Parathyroid adenoma (tissue), 2 donors: ENCODE measurements at regions not wholly inside any gene's neighbourhood (a gene's known extent, or its start where the extent isn't known, plus 50 kb on each side); places are given as distances from the start of the nearest gene placed in this dataset.

ENCODE experiments used
- H2AFZ ChIP-seq: fragments of 300-600 bp; sonication (generic); one replicate; pipeline ENCODE4 v1.7.0; 2017; ENCODE audit warnings: antibody characterized with exemption, mild to moderate bottlenecking
- H3K27ac ChIP-seq: fragments of 300-600 bp; sonication (generic); one replicate; pipeline ENCODE4 v1.7.0; 2017
- H3K27me3 ChIP-seq: fragments of 300-600 bp; sonication (generic); one replicate; pipeline ENCODE4 v1.7.0; 2017; ENCODE audit warnings: low read length; ENCODE audit not compliant: control insufficient read depth, insufficient read depth
- H3K36me3 ChIP-seq: fragments of 300-600 bp; sonication (generic); one replicate; pipeline ENCODE4 v1.7.0; 2017; ENCODE audit warnings: low read length; ENCODE audit not compliant: control insufficient read depth, insufficient read depth
- H3K4me1 ChIP-seq: fragments of 300-600 bp; sonication (generic); one replicate; pipeline ENCODE4 v1.7.0; 2017; ENCODE audit warnings: control low read depth
- H3K4me2 ChIP-seq: fragments of 300-600 bp; sonication (generic); one replicate; pipeline ENCODE4 v1.7.0; 2017; ENCODE audit warnings: low read length
- H3K4me3 ChIP-seq: fragments of 300-600 bp; sonication (generic); one replicate; pipeline ENCODE4 v1.7.0; 2017; ENCODE audit warnings: low read depth, low read length
- H3K79me2 ChIP-seq: fragments of 300-600 bp; sonication (generic); one replicate; pipeline ENCODE4 v1.7.0; 2017; ENCODE audit warnings: control low read depth
- H3K9ac ChIP-seq: fragments of 300-600 bp; sonication (generic); one replicate; pipeline ENCODE4 v1.7.0; 2017; ENCODE audit warnings: mild to moderate bottlenecking
- H3K9me3 ChIP-seq: fragments of 300-600 bp; sonication (generic); one replicate; pipeline ENCODE4 v1.7.0; 2017; ENCODE audit warnings: low read length; ENCODE audit not compliant: control insufficient read depth
- TF ChIP-seq, protein P1 (sequence below): fragments of 300-600 bp; sonication (generic); IDR thresholded peaks from one replicate; pipeline ENCODE4 v1.7.0; 2017; ENCODE audit warnings: antibody characterized with exemption, mild to moderate bottlenecking
- donor health status: primary hyperparathyroidism.

DNA sequence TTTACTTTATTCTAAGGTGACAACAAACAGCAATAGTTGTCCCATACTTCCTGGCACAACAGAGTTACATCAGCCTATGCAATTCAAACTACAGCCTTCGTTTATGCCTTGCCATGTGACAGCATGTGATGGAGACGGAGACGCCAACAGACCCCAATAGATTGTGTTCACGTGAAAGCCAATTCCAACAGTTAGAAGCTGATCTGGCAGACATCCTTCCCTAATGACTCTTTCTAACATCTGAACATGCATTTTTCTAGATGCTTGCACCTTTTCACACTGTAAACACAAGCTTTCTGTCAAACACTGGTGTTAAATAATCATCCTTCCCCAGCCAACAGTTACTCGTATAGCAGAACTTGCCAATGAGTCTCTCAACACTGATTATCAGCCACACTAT lies 694.4 kb upstream of the ALCAM start:
- Histone ChIP-seq H3K36me3 (no peaks in the 10 kb centered on the region), H3K27ac (no peak overlapping the region), H3K4me1 (no peaks in the 10 kb centered on the region), H3K9ac (no peak overlapping the region), H3K4me3 (no peak overlapping the region), H2AFZ (peak overlapping the region; percentile 22), H3K27me3 (no peaks in the 10 kb centered on the region), H3K9me3 (no peaks in the 10 kb centered on the region), H3K79me2 (no peaks in the 10 kb centered on the region), H3K4me2 (no peak overlapping the region)
- TF ChIP-seq, protein P1, sequence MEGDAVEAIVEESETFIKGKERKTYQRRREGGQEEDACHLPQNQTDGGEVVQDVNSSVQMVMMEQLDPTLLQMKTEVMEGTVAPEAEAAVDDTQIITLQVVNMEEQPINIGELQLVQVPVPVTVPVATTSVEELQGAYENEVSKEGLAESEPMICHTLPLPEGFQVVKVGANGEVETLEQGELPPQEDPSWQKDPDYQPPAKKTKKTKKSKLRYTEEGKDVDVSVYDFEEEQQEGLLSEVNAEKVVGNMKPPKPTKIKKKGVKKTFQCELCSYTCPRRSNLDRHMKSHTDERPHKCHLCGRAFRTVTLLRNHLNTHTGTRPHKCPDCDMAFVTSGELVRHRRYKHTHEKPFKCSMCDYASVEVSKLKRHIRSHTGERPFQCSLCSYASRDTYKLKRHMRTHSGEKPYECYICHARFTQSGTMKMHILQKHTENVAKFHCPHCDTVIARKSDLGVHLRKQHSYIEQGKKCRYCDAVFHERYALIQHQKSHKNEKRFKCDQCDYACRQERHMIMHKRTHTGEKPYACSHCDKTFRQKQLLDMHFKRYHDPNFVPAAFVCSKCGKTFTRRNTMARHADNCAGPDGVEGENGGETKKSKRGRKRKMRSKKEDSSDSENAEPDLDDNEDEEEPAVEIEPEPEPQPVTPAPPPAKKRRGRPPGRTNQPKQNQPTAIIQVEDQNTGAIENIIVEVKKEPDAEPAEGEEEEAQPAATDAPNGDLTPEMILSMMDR: no peak

DNA sequence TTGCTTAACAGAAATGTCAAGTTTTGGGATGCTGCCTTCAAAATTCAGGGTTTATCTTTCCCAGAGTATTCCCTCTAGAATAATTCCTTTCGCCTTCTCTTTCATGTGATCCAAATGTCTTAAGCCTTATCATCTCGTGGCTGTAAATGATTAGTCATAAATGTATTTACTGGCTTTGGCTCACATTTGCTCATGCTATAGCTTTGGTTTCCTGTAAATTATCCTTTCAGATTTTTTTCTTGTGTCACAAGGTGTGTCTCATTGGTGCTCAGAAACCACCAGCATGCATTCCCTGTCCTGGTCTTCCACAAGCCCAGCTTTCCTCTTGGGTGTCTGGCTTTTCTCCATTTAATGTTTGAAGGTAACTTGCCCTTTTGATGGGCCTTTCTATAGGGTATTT lies 692.7 kb upstream of the ALCAM start:
- Histone ChIP-seq H3K79me2 (no peaks in the 10 kb centered on the region), H3K4me2 (no peak overlapping the region), H3K4me1 (no peaks in the 10 kb centered on the region), H3K27me3 (no peaks in the 10 kb centered on the region), H2AFZ (peak overlapping the region; percentile 50), H3K36me3 (no peaks in the 10 kb centered on the region), H3K9me3 (no peaks in the 10 kb centered on the region), H3K4me3 (no peak overlapping the region), H3K27ac (no peak overlapping the region), H3K9ac (no peak overlapping the region)
- TF ChIP-seq, protein P1: no peak

DNA sequence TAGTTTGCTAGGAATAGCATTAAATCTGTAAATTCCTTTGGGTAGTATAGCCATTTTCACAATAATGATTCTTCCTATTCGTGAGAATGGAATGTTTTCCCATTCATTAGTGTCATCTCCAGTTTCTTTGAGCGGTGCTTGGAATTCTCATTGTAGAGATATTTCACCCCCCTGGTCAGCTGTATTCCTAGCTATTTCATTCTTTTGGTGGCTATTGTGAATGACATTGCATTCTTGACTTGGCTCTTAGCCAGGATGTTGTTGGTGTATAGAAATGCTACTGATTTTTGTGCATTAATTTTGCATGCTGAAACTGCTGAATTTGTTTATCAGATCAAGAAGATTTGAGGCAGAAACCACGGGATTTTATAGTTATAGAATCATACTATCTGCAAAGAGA lies 690.5 kb upstream of the ALCAM start:
- Histone ChIP-seq H3K4me3 (no peak overlapping the region), H3K4me2 (no peak overlapping the region), H3K27ac (no peak overlapping the region), H2AFZ (peak overlapping the region; percentile 35), H3K9ac (no peak overlapping the region), H3K9me3 (no peaks in the 10 kb centered on the region), H3K4me1 (no peaks in the 10 kb centered on the region), H3K27me3 (no peaks in the 10 kb centered on the region), H3K79me2 (no peaks in the 10 kb centered on the region), H3K36me3 (no peaks in the 10 kb centered on the region)
- TF ChIP-seq, protein P1: no peak

DNA sequence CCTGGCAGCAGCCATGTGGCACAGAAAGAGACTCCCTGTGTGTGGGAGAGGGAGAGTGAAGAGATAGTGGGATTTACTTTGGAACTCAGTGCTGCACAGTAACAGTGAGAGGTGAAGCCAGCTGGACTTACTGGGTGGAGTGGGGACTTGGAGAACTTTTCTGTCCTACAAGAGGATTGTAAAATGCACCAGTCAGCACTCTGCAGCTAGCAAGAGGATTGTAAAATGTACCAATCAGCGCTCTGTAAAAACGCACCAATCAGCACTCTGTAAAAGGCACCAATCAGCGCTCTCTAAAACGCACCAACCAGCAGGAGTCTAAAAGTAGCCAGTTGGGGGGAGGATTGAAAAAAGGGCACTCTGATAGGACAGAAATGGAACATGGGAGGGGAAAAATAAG lies 688.8 kb upstream of the ALCAM start:
- no peaks in the 10 kb centered on the region for H3K79me2 ChIP-seq
- H3K4me2 ChIP-seq: no peak overlapping the region
- no peak overlapping the region for H2AFZ ChIP-seq
- TF ChIP-seq, protein P1: no peak
- no peak overlapping the region for H3K27ac ChIP-seq
- no peaks in the 10 kb centered on the region for H3K9me3 ChIP-seq
- H3K4me3 ChIP-seq: no peak overlapping the region
- H3K9ac ChIP-seq: no peak overlapping the region
- H3K4me1 ChIP-seq: no peaks in the 10 kb centered on the region
- H3K36me3 ChIP-seq: no peaks in the 10 kb centered on the region
- H3K27me3 ChIP-seq: no peaks in the 10 kb centered on the region

DNA sequence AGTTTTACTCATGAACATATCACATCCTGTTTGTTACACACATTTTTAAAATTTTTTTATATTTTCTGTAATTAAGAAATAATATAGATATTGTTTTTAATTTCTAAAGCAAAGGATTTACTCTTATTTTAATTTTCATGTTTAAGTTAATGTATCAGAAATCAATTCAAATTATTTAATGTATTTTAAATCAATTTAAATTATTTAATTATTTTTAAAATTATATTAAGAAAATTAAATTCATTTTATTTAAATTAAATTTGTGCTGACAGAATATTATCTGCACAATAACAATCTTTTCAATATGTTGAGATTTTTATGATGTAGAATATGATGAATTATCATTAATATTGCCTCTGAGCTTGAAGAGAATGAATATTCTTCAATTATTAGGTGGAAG lies 681.2 kb upstream of the ALCAM start:
- Histone ChIP-seq H3K9ac (no peak overlapping the region), H3K4me1 (peaks cover 6% of the 10 kb centered on the region), H3K4me2 (no peak overlapping the region), H3K27ac (no peak overlapping the region), H3K9me3 (no peaks in the 10 kb centered on the region), H3K4me3 (no peak overlapping the region), H2AFZ (no peak overlapping the region), H3K27me3 (no peaks in the 10 kb centered on the region), H3K79me2 (no peaks in the 10 kb centered on the region), H3K36me3 (no peaks in the 10 kb centered on the region)
- TF ChIP-seq, protein P1: no peak
